HEK293 (cell line): ENCODE measurements at regions not wholly inside any gene's neighbourhood (a gene's known extent, or its start where the extent isn't known, plus 50 kb on each side); places are given as distances from the start of the nearest gene placed in this dataset.

ENCODE experiments used
- CTCF ChIA-PET: fragments of 350-600 bp; formaldehyde crosslinking; extraction: SDS; loops from one replicate; lab custom pipeline; 2021; ENCODE audit warnings: antibody characterized with exemption; lab: Yijun Ruan, JAX
- POLR2A ChIA-PET: fragments of 300-600 bp; formaldehyde crosslinking; extraction: SDS; loops from one replicate; lab custom pipeline; 2020; ENCODE audit warnings: antibody characterized with exemption, inconsistent platforms; lab: Yijun Ruan, JAX
- H3K27ac ChIP-seq: fragments of 200-500 bp; sonication (Bioruptor generic); 2 replicates; pipeline ENCODE4 v1.5.1; 2014; ENCODE audit warnings: low read depth, low read length, control low read depth, inconsistent platforms; ENCODE audit errors: extremely low read depth
- H3K36me3 ChIP-seq, 2 experiments: fragments of 200-500 bp in 1 of 2; sonication (Bioruptor generic) in 1 of 2; 1 replicate in 1 of 2; 2 replicates in 1 of 2; pipeline ENCODE4 v1.5.1; 2014 to 2017; ENCODE audit warnings: inconsistent platforms in 2 of 2, low read length in 2 of 2; ENCODE audit not compliant: control insufficient read depth in 2 of 2, insufficient read depth in 1 of 2
- H3K4me1 ChIP-seq: fragments of 200-500 bp; sonication (Bioruptor generic); 2 replicates; pipeline ENCODE4 v1.5.1; 2014; ENCODE audit warnings: mild to moderate bottlenecking, low read length, inconsistent platforms; ENCODE audit not compliant: control insufficient read depth, insufficient read depth
- H3K4me3 ChIP-seq: 2 replicates; pipeline ENCODE4 v1.5.1; 2011; ENCODE audit warnings: low read depth, mild to moderate bottlenecking, control low read depth, low read length, moderate library complexity
- H3K9me3 ChIP-seq: fragments of 200-500 bp; sonication (Bioruptor generic); 2 replicates; pipeline ENCODE4 v1.5.1; 2014; ENCODE audit warnings: low read depth, low read length, inconsistent platforms; ENCODE audit not compliant: control insufficient read depth, insufficient read depth
- BCL11B ChIP-seq: fragments of 450-650 bp; formaldehyde crosslinking; IDR thresholded peaks from 2 replicates; pipeline ENCODE4 v1.5.1; 2016; ENCODE audit warnings: low read depth, missing biosample characterization, missing genetic modification characterization
- CTCF ChIP-seq: fragments of 450-650 bp; formaldehyde crosslinking; IDR thresholded peaks from 2 replicates; pipeline ENCODE4 v1.5.1; 2016; ENCODE audit warnings: missing biosample characterization, missing genetic modification characterization
- KLF10 ChIP-seq: fragments of 450-650 bp; IDR thresholded peaks from 2 replicates; pipeline ENCODE4 v1.5.1; 2018; ENCODE audit warnings: missing biosample characterization, mild to moderate bottlenecking, missing genetic modification characterization
- MZF1 ChIP-seq: fragments of 450-650 bp; formaldehyde crosslinking; IDR thresholded peaks from 2 replicates; pipeline ENCODE4 v1.5.1; 2017; ENCODE audit warnings: missing biosample characterization, missing genetic modification characterization, borderline replicate concordance
- PRDM2 ChIP-seq: fragments of 450-650 bp; formaldehyde crosslinking; IDR thresholded peaks from 2 replicates; pipeline ENCODE4 v1.5.1; 2016; ENCODE audit warnings: missing biosample characterization, missing genetic modification characterization, borderline replicate concordance
- SCRT1 ChIP-seq: fragments of 450-650 bp; formaldehyde crosslinking; IDR thresholded peaks from 2 replicates; pipeline ENCODE4 v1.5.1; 2016; ENCODE audit warnings: missing biosample characterization, missing genetic modification characterization, borderline replicate concordance
- SP2 ChIP-seq: fragments of 450-650 bp; formaldehyde crosslinking; IDR thresholded peaks from 2 replicates; pipeline ENCODE4 v1.5.1; 2016; ENCODE audit warnings: missing biosample characterization, missing genetic modification characterization
- TCF7L2 ChIP-seq: IDR thresholded peaks from 2 replicates; pipeline ENCODE4 v1.6.1; 2011; ENCODE audit warnings: low read depth, mild to moderate bottlenecking, inconsistent platforms, low read length, moderate library complexity, borderline replicate concordance
- ZBTB21 ChIP-seq: fragments of 450-650 bp; formaldehyde crosslinking; IDR thresholded peaks from 2 replicates; pipeline ENCODE4 v1.5.1; 2017; ENCODE audit warnings: missing biosample characterization, missing genetic modification characterization
- ZFP69B ChIP-seq: fragments of 450-650 bp; formaldehyde crosslinking; IDR thresholded peaks from 2 replicates; pipeline ENCODE4 v1.5.1; 2016; ENCODE audit warnings: missing biosample characterization, missing genetic modification characterization
- ZNF112 ChIP-seq: fragments of 450-650 bp; formaldehyde crosslinking; IDR thresholded peaks from 2 replicates; pipeline ENCODE4 v1.5.0; 2017; ENCODE audit warnings: missing biosample characterization, missing genetic modification characterization
- ZNF138 ChIP-seq: fragments of 450-650 bp; formaldehyde crosslinking; IDR thresholded peaks from 2 replicates; pipeline ENCODE4 v1.5.1; 2016; ENCODE audit warnings: missing biosample characterization, missing genetic modification characterization, borderline replicate concordance
- ZNF2 ChIP-seq: fragments of 450-650 bp; formaldehyde crosslinking; IDR thresholded peaks from 2 replicates; pipeline ENCODE4 v1.5.1; 2016; ENCODE audit warnings: missing biosample characterization, missing genetic modification characterization
- ZNF366 ChIP-seq: fragments of 450-650 bp; formaldehyde crosslinking; conservative IDR thresholded peaks from 2 replicates; pipeline ENCODE4 v1.5.1; 2016; ENCODE audit warnings: missing biosample characterization, missing genetic modification characterization
- ZNF37A ChIP-seq: fragments of 450-650 bp; IDR thresholded peaks from 2 replicates; pipeline ENCODE4 v1.5.1; 2018; ENCODE audit warnings: missing biosample characterization, missing genetic modification characterization
- ZNF423 ChIP-seq: fragments of 450-650 bp; formaldehyde crosslinking; IDR thresholded peaks from 2 replicates; pipeline ENCODE4 v1.5.1; 2016; ENCODE audit warnings: missing biosample characterization, missing genetic modification characterization
- ZNF510 ChIP-seq: fragments of 450-650 bp; formaldehyde crosslinking; IDR thresholded peaks from 2 replicates; pipeline ENCODE4 v1.5.1; 2018; ENCODE audit warnings: mild to moderate bottlenecking, missing genetic modification characterization, missing biosample characterization; ENCODE audit not compliant: insufficient replicate concordance
- ZNF513 ChIP-seq: fragments of 450-650 bp; IDR thresholded peaks from 2 replicates; pipeline ENCODE4 v1.5.1; 2018; ENCODE audit warnings: missing biosample characterization, missing genetic modification characterization
- ZNF600 ChIP-seq: fragments of 450-650 bp; formaldehyde crosslinking; IDR thresholded peaks from 2 replicates; pipeline ENCODE4 v1.5.1; 2016; ENCODE audit warnings: missing biosample characterization, missing genetic modification characterization
- ZNF777 ChIP-seq: fragments of 450-650 bp; formaldehyde crosslinking; IDR thresholded peaks from 2 replicates; pipeline ENCODE4 v1.5.1; 2017; ENCODE audit warnings: missing biosample characterization, missing genetic modification characterization, borderline replicate concordance
- ZNF792 ChIP-seq: fragments of 450-650 bp; formaldehyde crosslinking; IDR thresholded peaks from 2 replicates; pipeline ENCODE4 v1.5.1; 2016; ENCODE audit warnings: missing biosample characterization, missing genetic modification characterization

- TF ChIP-seq ZNF112 (no peak), ZNF513 (tag by site-specific recombination) (no peak)
These were observed 283.1 kb downstream of the SP3 start (continued) for GRCh38 chr2:173681881-173682650.

GRCh38 chr2:173684896-173685459, 280.2 kb downstream of the SP3 start:
- H3K27ac ChIP-seq: no peak overlapping the region
- no peaks in the 10 kb centered on the region for H3K36me3 ChIP-seq
- H3K4me1 ChIP-seq: no peaks in the 10 kb centered on the region
- ChIA-PET CTCF (interaction anchor here (1.2 kb wide), 1 partner anchor 236 kb away, joined by 3 read pairs; no protein-coding TSS in a partner anchor), POLR2A (no interaction called here)
- H3K9me3 ChIP-seq: no peaks in the 10 kb centered on the region
- TF ChIP-seq ZNF366 (tag by site-specific recombination): no peak
- TF ChIP-seq TCF7L2: no peak
- TF ChIP-seq ZNF777 (tag by site-specific recombination): no peak
- TF ChIP-seq ZFP69B: no peak
- TF ChIP-seq ZNF423 (tag by site-specific recombination): no peak
- H3K4me3 ChIP-seq: no peak overlapping the region

- Histone ChIP-seq H3K4me1 (no peaks in the 10 kb centered on the region), H3K36me3 (no peaks in the 10 kb centered on the region), H3K4me3 (no peak overlapping the region), H3K9me3 (no peaks in the 10 kb centered on the region), H3K27ac (no peak overlapping the region)
- no peak for TF ChIP-seq ZNF2 (tag by site-specific recombination)
- no peak for TF ChIP-seq ZNF37A
- TF ChIP-seq KLF10: no peak
- no peak for TF ChIP-seq ZNF600
- TF ChIP-seq ZNF510 (tag by site-specific recombination): no peak
- no peak for TF ChIP-seq ZNF792 (tag by site-specific recombination)
- no peak for TF ChIP-seq SP2
- ChIA-PET POLR2A (no interaction called here), CTCF (no interaction called here)
These were observed 274.8 kb downstream of the SP3 start for GRCh38 chr2:173690349-173690748.

GRCh38 chr2:173692068-173692467, 273.1 kb downstream of the SP3 start:
- POLR2A ChIA-PET: no interaction called here
- Histone ChIP-seq H3K9me3 (no peaks in the 10 kb centered on the region), H3K4me1 (no peaks in the 10 kb centered on the region), H3K27ac (no peak overlapping the region), H3K4me3 (no peak overlapping the region), H3K36me3 (no peaks in the 10 kb centered on the region)
- CTCF ChIA-PET: interaction anchor here (0.7 kb wide), 1 partner anchor 386 kb away, joined by 3 read pairs; no protein-coding TSS in a partner anchor
- TF ChIP-seq BCL11B (tag by site-specific recombination): no peak
- TF ChIP-seq SCRT1 (tag by site-specific recombination): no peak
- no peak for TF ChIP-seq CTCF (tag by site-specific recombination)
- TF ChIP-seq ZNF112: no peak
- no peak for TF ChIP-seq ZBTB21 (tag by site-specific recombination)
- no peak for TF ChIP-seq MZF1
- TF ChIP-seq ZNF138: no peak
- no peak for TF ChIP-seq PRDM2 (tag by site-specific recombination)
